HG02943 (cell line): ENCODE measurements at regions not wholly inside any gene's neighbourhood (a gene's known extent, or its start where the extent isn't known, plus 50 kb on each side); places are given as distances from the start of the nearest gene placed in this dataset.
A peak's percentile ranks its signal among the peaks of the same experiment; 100 is the strongest.

Experiments used
- ATAC-seq: cut with Tn5 transposase; IDR thresholded peaks from one replicate; pipeline ENCODE4 v1.9.1; 2021; ENCODE audit warnings: mild to moderate bottlenecking, low read depth, moderate library complexity; ENCODE audit not compliant: unreplicated experiment

DNA sequence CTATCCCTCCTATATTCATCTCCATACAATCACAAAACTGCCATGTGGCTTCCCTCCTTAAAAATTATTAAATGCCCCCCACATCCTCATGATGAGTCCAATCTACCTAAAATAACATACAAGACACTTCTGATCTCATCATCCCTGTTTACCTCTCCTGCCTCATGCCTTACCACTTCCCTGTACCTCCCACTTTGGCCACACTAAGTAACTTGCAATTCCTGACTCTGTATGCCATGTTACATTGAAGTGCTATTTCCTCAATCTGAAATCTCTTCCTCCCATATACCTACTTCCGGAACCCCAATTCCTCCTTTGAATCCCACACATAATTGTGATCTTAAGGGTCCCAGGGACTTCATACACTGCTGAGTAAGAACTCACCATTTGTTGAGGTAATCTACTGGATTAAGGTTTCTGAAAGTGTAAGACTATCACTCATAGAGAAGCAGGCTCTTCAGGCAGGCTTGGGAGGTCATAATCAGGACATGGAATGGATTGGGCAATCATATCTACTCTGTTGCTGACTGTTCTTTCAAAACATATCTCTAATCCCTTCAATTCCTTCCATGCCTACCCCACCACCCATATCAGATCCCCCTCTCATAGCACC, 117.6 kb upstream of the PLEKHG7 start:
- ATAC-seq = no peak

DNA sequence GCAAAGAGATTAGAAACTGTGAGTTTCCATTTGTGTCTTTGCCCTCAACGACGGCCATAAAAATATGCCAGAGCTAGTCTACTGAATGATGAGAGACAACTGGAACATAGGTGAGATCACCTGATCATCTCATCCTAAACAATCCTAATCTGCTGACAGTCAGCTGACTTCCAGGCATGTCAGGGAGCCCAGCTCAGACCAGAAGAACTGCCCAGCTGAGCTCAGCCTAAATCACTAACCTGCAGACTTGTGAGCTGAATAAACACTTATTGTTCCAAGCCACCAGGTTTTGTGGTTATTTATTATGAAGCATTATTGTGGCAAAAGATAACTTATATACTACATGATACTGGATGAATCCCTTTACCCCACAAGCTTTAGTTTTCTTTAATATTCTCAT, 118.9 kb upstream of the PLEKHG7 start:
- no peak for ATAC-seq

DNA sequence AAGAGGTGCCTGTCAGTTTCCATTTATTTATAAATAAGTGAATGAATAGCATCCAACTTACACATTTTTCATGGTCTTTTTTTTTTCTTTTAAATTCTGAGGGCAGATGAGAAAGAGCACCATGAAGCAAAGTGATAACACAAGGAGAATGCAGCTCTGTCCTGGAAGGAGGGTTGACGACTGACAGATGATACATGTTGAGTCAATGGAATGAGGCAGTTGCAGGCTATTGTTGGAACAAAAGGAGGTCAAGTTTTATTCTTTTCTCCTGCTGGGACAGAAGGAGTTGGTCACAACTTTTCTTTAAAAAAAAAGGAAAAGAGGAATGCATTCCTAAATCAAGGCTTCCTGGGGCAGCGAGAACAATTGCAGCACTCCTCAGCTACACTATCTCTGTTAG, 119.9 kb upstream of the PLEKHG7 start:
- no peak for ATAC-seq

DNA sequence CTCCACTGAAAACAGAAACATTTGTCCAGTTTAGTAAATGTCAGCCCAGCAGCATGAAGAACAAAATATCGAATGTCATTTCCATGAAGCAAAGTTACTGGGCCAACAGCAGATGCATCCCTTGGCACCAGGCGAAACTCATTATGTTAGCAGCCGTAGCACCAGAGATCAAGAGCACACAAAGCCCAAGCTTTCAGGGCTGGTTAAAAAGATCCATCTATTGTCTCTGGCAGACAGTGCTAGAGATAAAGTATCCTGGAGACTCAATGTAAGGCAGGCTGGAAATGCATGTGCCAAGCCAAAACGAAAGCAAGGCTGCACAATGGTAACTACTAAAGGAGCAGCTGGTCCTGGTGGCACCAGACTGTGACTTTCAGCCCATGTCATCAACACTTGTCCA, 120.3 kb upstream of the PLEKHG7 start:
- no peak for ATAC-seq

DNA sequence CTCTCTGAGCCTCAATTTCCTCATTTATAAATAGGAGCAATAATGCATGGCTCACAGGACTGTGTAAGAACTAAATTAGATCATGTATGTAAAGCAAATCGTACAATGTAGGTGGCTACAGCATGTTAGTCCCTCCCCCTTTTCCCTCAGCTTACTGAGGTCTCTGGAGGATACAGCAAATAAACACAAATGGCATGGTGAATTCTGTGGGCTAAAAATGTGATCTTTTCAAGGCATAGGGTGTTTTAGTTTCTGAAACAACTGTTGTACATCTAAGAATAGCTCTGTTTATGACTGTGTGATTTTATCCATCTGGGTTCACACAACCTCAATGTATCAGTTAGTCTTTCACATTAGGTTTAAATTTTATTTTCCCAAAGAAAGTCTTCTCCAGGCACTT, 121.2 kb upstream of the PLEKHG7 start:
- no peak for ATAC-seq

DNA sequence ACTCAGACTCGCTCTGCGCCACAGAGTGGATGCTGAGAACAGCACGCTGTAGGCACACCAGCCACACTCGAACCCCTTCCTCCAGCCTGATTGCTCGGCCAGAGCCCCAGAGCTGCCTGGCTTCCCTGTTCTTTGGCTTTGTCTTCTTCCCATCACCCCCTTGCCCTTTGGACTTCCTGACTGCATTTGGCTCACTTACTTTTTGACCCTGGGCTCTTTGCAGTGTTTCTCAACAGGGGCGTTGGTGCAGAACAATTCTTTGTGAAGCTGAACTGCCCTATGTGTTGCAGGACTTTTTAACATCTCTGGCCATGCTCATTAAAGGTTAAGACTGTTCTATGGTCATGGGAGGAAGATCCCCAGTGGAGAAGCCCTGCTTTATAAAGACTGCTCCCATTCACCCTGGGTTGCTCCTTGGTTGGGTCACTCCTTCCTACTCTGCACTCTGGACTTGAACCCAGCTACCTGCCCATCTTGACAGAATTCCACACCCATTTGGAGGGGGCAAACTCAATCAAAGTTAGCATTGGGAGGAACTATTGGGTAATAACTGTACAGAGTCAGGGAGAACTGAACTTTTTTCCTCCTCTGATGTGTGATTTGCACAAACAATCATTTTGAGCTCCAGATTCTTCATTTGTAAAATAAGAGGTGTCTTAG, 127.7 kb upstream of the PLEKHG7 start:
- ATAC-seq = no peak

DNA sequence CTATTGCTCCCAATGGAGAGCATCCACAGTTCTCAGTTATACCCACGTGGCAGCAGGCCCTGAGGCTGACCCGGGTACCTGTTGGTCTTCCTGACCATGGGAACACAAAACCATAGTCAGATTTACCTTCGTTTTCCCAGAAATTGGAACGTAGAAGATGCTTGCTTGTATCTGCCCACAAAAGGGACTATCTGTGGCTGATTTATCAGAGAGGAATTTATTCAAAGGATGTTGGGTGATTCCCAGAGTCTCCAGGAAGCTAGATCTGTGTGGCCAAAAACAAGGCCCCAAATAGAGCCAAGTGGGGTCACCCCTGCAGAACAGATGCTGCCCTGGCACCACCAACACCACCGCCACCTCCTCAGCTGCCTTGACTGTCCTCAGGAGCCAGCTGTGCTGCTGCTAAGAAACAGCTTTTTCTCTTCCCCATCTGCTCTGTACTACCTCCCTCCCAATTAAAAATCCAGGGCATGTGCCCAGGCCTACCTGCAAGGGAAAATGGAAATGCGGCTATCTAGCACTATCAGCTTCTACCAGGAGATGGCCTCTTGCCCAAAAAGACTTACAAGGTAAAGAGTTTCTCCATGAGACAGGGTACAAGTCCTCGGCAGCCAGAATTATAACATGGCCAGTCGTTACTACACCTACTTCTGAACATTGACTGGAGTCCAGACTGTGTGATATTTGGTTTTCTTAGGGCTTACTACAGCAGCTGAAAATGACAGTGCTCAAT, 128.6 kb upstream of the PLEKHG7 start:
- ATAC-seq = no peak

DNA sequence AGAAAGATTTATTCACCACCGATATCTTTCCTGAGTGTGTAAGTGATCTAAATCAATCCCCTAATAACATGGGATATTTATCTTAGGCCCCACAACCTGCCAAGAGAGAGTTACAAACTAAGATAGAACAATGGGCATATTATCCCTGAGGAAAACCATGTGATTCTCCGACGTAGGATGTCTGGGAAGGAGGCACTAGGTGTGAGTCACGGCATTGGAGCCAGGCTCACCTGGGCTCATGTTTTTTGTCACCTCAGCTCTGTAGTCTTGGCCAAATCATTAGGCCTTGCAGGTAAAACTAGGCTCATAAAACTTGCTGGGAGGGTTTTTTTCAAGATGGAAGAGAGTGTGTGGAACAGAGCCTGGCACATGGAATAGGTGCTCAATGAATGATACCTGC, 129.7 kb upstream of the PLEKHG7 start:
- ATAC-seq = no peak

DNA sequence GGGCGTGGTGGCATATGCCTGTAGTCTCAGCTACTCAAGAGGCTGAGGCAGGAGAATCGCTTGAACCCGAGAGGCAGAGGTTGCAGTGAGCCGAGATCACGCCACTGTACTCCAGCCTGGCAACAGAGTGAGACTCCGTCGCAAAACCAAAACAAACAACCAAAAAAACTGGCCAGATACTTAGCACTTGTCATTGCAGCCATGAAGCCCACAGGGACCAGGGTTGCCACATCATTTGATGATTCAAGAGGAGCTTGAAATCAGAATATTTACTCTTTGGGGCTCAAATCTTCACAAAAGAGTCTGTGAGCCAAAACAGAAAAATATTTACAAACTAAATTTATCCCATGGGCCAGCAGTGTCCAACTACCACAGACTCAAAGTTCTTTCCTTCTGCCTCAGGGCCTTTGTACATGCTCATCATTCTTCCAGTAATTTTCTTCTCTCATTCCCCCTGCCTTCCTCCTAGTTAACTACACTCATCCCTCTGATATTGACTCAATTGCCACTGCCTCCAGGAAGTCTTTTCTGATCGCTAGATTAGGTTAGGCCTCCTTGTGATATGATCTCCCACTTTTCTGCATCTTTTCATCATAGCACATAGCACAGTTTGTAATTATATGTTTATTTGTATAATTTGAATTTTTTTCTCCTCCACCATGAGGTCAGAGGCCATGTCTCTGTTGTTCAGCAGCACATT, 130.8 kb upstream of the PLEKHG7 start:
- ATAC-seq = no peak

DNA sequence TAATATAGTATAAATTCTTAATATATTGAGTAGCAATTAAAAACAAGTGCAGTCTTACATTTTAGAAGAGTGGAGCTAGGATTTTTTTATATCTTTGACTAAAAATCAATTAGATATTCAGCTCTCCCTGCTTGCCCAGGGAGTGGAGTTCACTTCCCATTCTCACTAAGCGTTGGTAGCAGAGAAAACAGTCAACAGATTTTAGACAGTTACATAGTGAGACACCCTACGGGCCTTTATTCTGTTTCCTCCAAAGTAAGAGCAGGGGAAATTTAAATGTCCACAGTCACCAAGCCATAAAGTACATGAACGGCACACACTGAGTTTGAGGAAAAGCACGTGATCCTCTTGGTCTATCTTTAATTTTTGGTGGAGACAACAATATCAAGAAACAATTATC, 131.6 kb upstream of the PLEKHG7 start:
- no peak for ATAC-seq

DNA sequence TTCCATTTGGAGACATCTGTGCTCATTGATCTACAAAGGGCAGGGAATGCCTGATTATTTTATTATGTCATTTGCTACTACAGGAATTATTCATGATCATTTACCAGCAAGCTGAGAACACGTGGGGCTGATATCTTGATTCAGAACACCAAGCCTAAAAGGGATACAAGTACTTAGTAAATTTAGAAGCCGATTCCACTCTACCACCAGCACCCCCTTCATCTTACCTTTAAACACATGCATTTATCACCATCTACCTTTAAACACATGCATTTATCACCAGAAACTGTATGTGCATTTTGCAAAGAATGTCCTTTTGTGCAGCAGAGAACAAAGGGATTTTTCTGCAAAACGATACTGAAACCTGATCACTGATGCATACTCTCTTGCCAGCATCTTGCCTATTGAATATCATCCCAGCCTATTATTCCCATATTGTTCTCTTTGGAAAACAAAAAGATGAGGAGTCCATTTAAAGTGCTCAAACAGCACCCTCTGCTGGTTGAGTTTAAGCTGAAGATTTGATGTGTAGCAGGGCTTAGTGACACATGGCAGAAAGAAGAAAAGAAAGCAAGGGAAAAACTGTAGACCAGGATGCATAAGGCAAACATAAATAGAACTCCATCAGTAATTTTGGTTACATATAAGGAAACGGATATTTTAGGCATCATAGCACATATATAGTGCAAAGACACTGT, 132.6 kb upstream of the PLEKHG7 start:
- ATAC-seq = peak; percentile 97

DNA sequence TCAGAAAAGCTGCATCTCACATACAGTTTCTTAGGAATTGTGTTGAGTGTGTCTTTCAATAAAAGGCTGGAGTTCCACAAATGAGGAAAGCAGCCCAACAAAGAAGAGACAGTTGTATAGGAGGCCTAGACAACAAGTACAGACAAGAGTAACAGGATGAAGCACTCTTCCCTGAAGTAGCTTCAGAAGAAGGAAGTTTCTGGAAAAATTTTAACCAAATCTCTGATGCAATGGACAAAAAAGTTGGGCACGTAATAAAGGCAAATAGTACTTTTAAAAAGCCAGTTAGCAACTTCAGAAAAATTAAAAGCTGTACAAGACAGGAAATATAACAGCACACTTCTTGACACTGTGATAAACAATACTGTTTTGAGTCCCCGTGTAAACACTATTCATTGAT, 134.1 kb upstream of the PLEKHG7 start:
- no peak for ATAC-seq

DNA sequence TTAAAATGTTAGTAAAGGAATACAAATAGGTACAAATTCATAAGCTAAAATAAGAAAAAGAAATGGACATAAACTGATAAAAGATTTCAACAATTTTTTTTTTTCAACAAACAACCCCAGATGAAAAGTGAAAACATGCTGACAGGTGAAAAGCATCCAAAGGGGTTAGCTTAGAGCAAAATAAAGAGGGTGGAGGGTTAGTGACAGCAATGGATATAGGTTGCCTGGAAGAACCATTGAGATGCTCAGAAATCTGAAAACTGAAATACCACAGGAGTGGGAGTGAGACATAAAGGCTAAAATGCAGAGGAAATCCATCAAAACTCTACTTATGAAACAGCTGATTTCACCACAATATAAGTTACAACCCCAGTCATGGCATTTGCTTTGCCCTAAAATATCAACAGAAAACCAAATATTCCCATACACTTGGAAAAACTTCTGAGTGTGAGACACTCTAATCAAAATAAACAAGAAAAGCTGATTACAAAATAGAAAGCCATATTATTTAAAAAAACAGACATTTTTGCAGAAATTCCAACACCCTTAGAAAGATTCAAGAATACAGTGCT, 136.3 kb upstream of the PLEKHG7 start:
- no peak for ATAC-seq

DNA sequence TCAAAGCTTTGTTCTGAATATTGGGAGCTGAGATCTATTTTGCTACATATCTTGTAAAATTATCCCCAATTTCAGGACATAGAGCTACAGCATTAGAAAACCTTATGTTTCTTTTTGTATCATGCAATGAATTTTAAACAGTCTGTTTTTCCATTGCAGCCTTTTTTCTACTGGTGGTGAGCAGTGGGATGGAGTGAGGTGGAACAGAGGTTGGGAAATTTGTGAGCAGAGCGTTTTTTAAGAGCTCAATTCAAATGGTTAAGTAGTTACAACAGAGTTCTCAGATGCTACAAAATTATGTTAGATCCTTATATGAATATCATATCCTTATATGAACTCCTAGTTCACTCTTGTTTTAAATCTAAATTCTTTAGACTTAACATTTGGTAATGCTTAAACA, 139.0 kb upstream of the PLEKHG7 start:
- ATAC-seq = no peak

DNA sequence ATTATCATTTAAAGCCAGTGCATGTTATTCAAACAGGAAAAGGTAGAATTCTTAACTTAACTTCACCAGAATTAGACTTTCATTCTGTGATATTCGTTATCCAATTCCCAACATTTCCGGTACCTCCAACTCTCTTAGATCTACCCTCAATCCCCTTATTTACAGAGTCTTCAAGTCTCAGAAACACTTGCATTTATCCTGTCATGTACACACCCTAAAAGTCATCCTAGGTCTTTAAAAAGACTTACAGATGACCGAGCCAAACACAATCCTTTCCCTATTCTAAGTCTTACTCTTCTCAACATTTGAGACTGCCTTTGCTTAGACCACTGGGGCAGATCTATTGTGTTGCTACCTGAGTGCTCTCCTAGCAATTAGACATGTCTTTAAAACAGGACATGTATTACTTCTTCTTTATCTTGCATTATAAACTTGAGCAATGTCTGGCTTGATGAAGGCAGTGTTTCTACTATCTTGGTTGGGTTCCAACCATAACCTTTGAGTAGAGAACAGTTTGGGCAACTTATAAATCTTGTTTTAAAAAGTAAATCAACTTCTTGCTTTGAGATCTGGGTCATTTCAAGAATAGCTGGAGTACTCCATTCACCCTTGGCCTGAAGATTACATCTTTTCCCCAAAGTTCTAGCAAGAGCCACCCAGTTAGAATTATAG, 140.6 kb upstream of the PLEKHG7 start:
- ATAC-seq = no peak

DNA sequence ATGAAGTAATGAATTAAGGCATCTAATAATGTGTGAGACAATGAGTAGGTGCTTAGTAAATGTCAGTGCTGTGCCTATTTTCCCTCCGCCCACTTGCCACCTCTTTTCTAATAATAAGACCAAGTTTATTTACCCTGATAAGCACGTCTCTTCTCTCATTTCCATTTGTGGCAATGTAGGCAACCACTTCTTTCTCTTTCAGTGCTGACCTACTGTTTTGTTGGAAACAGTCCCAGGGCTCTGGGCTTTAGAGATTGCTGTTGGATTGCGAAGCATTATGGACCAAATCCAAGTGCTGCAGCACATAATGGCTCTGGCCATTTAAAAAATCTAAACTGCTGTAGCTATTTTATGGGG, 141.3 kb upstream of the PLEKHG7 start:
- ATAC-seq = no peak

DNA sequence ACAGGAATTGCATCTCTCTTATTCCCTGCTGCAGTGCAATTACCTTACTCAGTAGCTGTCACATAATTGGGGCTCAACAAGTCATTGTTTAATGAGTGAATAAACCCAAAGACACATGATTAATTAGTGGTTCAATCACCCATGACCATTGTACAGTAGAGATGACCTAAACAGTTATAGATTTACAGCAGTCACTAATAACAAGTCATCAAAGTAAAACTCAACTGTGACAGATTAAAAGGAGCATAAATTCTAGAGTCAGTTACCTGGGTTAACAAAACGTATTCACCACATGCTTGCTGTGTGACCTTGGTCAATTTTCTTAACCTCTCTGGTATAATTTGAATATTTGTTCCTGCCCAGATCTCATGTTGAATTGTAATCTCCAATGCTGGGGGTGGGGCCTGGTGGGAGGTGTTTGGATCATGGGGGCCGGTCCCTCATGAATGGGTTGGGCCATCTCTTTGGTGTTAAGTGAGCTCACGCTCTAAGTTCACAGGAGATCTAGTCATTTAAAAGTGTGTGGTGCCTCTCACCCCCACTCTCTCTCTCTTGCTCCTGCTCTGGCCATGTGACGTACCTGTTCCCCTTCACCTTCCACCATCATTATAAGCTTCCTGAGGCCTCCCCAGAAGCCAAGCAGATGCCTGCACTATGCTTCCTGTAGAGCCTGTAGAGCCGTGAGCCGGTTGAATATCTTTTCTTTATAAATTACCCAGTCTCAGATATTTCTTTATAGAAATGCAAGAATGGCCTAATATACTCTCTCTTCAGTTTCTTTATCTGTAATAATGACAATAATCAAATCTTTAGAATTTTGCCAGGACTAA, 141.9 kb upstream of the PLEKHG7 start:
- no peak for ATAC-seq

DNA sequence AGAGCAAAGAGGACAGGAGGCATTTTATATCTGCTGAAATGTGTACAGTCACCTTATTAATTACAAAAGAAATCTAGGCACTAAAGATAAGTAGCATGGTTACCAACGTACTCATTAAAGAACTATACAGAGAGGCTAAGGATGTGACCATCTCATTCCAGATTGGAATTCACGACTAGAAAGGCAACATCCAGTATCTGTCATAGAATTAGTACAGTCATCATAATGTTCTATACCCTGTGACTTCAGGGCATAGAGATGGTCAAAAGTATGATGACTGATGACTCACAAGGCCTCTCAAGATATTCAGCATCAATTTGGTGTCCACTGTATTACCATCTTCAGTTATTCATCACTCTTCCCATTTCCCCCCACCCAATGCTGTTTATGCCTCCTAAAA, 144.0 kb upstream of the PLEKHG7 start:
- ATAC-seq = no peak

DNA sequence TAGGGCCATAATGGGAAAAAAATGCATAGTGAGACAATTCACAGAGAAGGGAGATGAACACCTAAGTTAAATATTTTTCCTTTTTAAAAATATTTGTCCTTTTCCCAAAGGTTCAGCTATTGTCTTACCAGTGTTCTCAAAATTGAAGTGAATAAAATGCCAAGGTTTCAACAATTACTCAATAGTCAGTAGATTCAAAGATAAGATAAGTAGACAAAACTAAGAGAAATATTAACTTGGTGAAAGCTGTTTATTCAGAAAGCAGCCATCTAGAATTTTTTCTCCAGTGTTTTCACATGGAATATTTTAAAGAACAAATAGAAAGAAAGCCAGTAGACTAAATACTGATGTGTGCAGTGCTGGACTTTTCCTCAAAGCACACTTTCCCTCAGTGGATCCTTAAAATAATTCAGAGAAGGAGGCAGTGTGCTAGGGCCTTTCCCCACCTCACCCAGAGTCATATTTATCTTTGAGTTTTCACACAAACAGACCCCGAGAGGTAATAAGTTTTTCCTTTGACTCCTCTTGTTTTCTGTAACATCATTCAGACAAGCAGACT, 144.5 kb upstream of the PLEKHG7 start:
- no peak for ATAC-seq
